ENCODE measurements at regions not wholly inside any gene's neighbourhood (a gene's known extent, or its start where the extent isn't known, plus 50 kb on each side); places are given as distances from the start of the nearest gene placed in this dataset.

- no peak for TF ChIP-seq CTCF (IDR thresholded peaks at IDR 0.05; ENCODE audit: control insufficient read depth, insufficient read depth, low read depth, low read length, missing control alignments)
- no peak overlapping the region for H3K4me3 ChIP-seq (ENCODE audit: control insufficient read depth, low read depth, low read length)
- no peak for DNase-seq (ENCODE audit: low read depth)
Observed at GRCh38 chr1:184905601-184906322, 68.5 kb downstream of the NIBAN1 start.

DNA sequence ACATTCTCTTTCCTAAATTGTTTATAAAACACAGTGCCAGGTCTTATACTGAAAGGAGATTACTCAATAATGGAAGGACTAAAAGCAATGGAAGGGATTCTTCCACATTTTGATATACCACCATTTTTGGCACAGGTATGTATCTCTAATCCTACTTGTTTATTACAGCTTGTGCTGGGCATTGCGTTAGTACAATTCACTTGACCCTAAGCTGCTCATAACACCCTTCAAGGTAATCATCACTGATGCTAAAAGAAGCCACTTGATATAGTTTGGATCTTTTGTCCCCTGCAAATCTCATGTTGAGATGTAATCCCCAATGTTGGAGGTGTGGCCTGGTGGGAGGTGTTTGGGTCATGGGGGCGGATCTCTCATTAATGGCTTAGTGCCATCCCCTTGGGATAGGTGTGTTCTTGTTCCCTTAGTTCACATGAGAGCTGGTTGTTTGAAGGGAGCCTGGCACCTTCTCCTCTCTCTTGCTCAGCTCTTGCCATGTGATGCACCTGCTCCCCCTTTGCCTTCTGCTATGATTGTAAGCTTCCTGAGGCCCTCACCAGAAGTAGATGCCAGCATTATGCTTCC is 71.1 kb downstream of the NIBAN1 start:
- no peak for DNase-seq (ENCODE audit: low read depth)
- no peak for TF ChIP-seq CTCF (IDR thresholded peaks at IDR 0.05; ENCODE audit: control insufficient read depth, insufficient read depth, low read depth, low read length, missing control alignments)
- H3K4me3 ChIP-seq (ENCODE audit: control insufficient read depth, low read depth, low read length): no peak overlapping the region

- TF ChIP-seq CTCF (IDR thresholded peaks at IDR 0.05; ENCODE audit: control insufficient read depth, insufficient read depth, low read depth, low read length, missing control alignments): no peak
- H3K4me3 ChIP-seq (ENCODE audit: control insufficient read depth, low read depth, low read length): no peak overlapping the region
- DNase-seq (ENCODE audit: low read depth): no peak
Observed at GRCh38 chr1:184900507-184900906, 73.8 kb downstream of the NIBAN1 start.

DNA sequence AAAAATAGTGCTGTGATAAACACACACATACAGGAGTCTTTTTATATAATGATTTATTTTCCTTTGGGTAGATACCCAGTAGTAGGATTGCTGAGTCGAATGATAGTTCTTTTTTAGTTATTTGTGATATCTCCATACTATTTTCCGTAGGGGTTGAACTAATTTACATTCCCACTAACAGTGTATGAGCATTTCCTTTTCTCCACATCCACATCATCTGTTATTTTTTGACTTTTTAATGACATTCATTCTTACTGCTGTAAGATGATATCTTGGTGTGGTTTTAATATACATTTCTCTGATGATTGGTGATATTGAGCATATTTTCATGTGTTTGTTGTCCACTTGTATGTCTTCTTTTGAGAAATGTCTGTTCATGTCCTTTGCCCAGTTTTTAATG is 78.3 kb downstream of the NIBAN1 start:
- DNase-seq (ENCODE audit: low read depth): no peak
- no peak for TF ChIP-seq CTCF (IDR thresholded peaks at IDR 0.05; ENCODE audit: control insufficient read depth, insufficient read depth, low read depth, low read length, missing control alignments)
- no peak overlapping the region for H3K4me3 ChIP-seq (ENCODE audit: control insufficient read depth, low read depth, low read length)

DNA sequence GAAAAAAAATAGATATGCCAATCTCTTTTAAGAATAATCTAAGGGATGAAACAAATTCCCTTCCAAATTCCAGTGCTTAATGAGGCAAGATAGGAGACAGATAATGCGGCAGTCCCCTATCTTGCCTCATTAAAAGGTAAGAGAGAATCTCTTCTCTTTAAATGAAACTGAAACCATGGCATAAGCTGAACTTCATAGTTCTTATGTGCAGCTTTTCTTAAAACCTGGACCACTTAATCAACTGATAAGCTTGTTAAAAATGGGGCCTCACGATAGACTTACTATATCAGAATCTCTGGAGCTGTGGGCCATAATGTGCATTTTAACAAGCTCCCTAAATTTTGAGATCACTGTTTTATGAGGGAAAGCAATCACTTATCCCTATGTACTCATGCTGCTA is 79.2 kb downstream of the NIBAN1 start:
- no peak overlapping the region for H3K4me3 ChIP-seq (ENCODE audit: control insufficient read depth, low read depth, low read length)
- TF ChIP-seq CTCF (IDR thresholded peaks at IDR 0.05; ENCODE audit: control insufficient read depth, insufficient read depth, low read depth, low read length, missing control alignments): no peak
- no peak for DNase-seq (ENCODE audit: low read depth)

- no peak overlapping the region for H3K4me3 ChIP-seq (ENCODE audit: control insufficient read depth, low read depth, low read length)
- DNase-seq (ENCODE audit: low read depth): no peak
- TF ChIP-seq CTCF (IDR thresholded peaks at IDR 0.05; ENCODE audit: control insufficient read depth, insufficient read depth, low read depth, low read length, missing control alignments): no peak
Observed at GRCh38 chr1:184893695-184894094, 80.6 kb downstream of the NIBAN1 start.

All from AG09309 (cell line).